SU-DHL-6 (cell line): ENCODE measurements at regions not wholly inside any gene's neighbourhood (a gene's known extent, or its start where the extent isn't known, plus 50 kb on each side); places are given as distances from the start of the nearest gene placed in this dataset.

Experiments
- H2AFZ ChIP-seq: fragments of 200-600 bp; sonication (generic); 2 replicates; pipeline ENCODE4 v1.6.1; 2014; ENCODE audit warnings: low read depth, mild to moderate bottlenecking, moderate library complexity, mixed read lengths, antibody characterized with exemption, low read length; ENCODE audit not compliant: severe bottlenecking
- H3F3A ChIP-seq: fragments of 200-600 bp; shearing (Covaris generic); 2 replicates; pipeline ENCODE4 v1.6.0; 2016; ENCODE audit warnings: antibody characterized with exemption, mild to moderate bottlenecking; ENCODE audit not compliant: insufficient read depth
- H3K27ac ChIP-seq: fragments of 200-600 bp; sonication (generic); 2 replicates; pipeline ENCODE4 v1.5.1; 2016; ENCODE audit warnings: low read depth, mild to moderate bottlenecking, low read length, moderate library complexity, mixed read lengths
- H3K27me3 ChIP-seq: fragments of 200-600 bp; sonication (generic), shearing (Covaris generic); 2 replicates; pipeline ENCODE4 v1.6.0; 2014; ENCODE audit warnings: mild to moderate bottlenecking, low read length
- H3K36me3 ChIP-seq: fragments of 200-600 bp; sonication (generic); 2 replicates; pipeline ENCODE4 v1.6.1; 2014; ENCODE audit warnings: mild to moderate bottlenecking, low read length, mixed read lengths
- H3K4me2 ChIP-seq: fragments of 300-600, 200-600 bp; shearing (Covaris generic), sonication (generic); 2 replicates; pipeline ENCODE4 v1.6.0; 2014; ENCODE audit warnings: low read length, low read depth, mild to moderate bottlenecking; ENCODE audit not compliant: poor library complexity, severe bottlenecking
- H3K4me3 ChIP-seq: fragments of 200-600 bp; sonication (generic); 2 replicates; pipeline ENCODE4 v1.5.1; 2014; ENCODE audit warnings: antibody characterized with exemption, low read length, mild to moderate bottlenecking, mixed read lengths; ENCODE audit not compliant: insufficient read depth, poor library complexity, severe bottlenecking
- H3K79me2 ChIP-seq: fragments of 200-600 bp; sonication (generic); 2 replicates; pipeline ENCODE4 v1.6.1; 2014; ENCODE audit warnings: mild to moderate bottlenecking, low read length, moderate library complexity; ENCODE audit not compliant: insufficient read depth
- H3K9ac ChIP-seq: fragments of 200-600 bp; sonication (generic); 2 replicates; pipeline ENCODE4 v1.7.0; 2014; ENCODE audit warnings: mild to moderate bottlenecking, low read length
- H3K9me2 ChIP-seq: fragments of 200-600 bp; sonication (generic); replicated peaks from 2 replicates; pipeline ENCODE4 v1.6.1; 2014; ENCODE audit warnings: low read length; ENCODE audit not compliant: insufficient read depth
- H3K9me3 ChIP-seq: fragments of 200-600 bp; sonication (generic); 2 replicates; pipeline ENCODE4 v1.6.1; 2014; ENCODE audit warnings: low read length, mixed read lengths; ENCODE audit not compliant: insufficient read depth
- H4K20me1 ChIP-seq: fragments of 200-600 bp; sonication (generic); 2 replicates; pipeline ENCODE4 v1.6.1; 2014; ENCODE audit warnings: low read depth, mild to moderate bottlenecking, antibody characterized with exemption, low read length, moderate library complexity, mixed read lengths
- EZH2phosphoT487 ChIP-seq: fragments of 200-600 bp; sonication (generic), shearing (Covaris generic); conservative IDR thresholded peaks from 2 replicates; pipeline ENCODE4 v1.6.1; 2018; ENCODE audit warnings: mild to moderate bottlenecking, antibody characterized with exemption, low read length, moderate library complexity, mixed read lengths
- TF ChIP-seq, protein P1 (sequence below): fragments of 200-600 bp; sonication (generic); IDR thresholded peaks from one replicate; pipeline ENCODE4 v1.5.1; 2017; ENCODE audit warnings: antibody characterized with exemption, mild to moderate bottlenecking, low read length, moderate library complexity; ENCODE audit not compliant: insufficient read depth, poor library complexity, severe bottlenecking

DNA sequence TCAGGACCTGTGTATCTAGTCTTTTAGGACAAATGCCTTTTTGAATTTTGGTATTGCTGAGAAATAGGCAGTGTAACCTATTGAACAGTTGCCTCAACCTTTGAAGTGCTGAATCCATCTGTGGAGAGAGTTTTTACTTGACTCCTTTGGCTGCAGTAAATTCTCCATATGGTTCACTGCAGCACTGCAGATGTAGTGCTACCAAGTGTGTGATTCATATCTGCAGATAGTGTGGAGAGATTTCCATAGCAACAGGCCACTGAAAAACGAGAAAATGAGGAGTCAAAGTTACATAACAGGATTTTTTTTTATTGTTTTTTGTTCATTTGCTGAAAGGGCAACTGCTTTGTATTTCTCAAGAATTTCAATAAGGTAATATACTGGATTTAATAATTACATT is 356.1 kb downstream of the RAB38 start:
- H3K27me3 ChIP-seq = no peaks in the 10 kb centered on the region
- H3K9me2 ChIP-seq = no peaks in the 10 kb centered on the region
- TF ChIP-seq, protein P1, sequence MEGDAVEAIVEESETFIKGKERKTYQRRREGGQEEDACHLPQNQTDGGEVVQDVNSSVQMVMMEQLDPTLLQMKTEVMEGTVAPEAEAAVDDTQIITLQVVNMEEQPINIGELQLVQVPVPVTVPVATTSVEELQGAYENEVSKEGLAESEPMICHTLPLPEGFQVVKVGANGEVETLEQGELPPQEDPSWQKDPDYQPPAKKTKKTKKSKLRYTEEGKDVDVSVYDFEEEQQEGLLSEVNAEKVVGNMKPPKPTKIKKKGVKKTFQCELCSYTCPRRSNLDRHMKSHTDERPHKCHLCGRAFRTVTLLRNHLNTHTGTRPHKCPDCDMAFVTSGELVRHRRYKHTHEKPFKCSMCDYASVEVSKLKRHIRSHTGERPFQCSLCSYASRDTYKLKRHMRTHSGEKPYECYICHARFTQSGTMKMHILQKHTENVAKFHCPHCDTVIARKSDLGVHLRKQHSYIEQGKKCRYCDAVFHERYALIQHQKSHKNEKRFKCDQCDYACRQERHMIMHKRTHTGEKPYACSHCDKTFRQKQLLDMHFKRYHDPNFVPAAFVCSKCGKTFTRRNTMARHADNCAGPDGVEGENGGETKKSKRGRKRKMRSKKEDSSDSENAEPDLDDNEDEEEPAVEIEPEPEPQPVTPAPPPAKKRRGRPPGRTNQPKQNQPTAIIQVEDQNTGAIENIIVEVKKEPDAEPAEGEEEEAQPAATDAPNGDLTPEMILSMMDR = no peak
- TF ChIP-seq EZH2phosphoT487 = no peak
- H2AFZ ChIP-seq = no peak overlapping the region
- H3K4me3 ChIP-seq = no peak overlapping the region
- H3F3A ChIP-seq = no peaks in the 10 kb centered on the region
- no peak overlapping the region for H3K4me2 ChIP-seq
- H3K27ac ChIP-seq = no peak overlapping the region
- no peak overlapping the region for H3K9ac ChIP-seq
- no peaks in the 10 kb centered on the region for H3K9me3 ChIP-seq
- no peaks in the 10 kb centered on the region for H4K20me1 ChIP-seq
- no peaks in the 10 kb centered on the region for H3K79me2 ChIP-seq
- no peaks in the 10 kb centered on the region for H3K36me3 ChIP-seq

DNA sequence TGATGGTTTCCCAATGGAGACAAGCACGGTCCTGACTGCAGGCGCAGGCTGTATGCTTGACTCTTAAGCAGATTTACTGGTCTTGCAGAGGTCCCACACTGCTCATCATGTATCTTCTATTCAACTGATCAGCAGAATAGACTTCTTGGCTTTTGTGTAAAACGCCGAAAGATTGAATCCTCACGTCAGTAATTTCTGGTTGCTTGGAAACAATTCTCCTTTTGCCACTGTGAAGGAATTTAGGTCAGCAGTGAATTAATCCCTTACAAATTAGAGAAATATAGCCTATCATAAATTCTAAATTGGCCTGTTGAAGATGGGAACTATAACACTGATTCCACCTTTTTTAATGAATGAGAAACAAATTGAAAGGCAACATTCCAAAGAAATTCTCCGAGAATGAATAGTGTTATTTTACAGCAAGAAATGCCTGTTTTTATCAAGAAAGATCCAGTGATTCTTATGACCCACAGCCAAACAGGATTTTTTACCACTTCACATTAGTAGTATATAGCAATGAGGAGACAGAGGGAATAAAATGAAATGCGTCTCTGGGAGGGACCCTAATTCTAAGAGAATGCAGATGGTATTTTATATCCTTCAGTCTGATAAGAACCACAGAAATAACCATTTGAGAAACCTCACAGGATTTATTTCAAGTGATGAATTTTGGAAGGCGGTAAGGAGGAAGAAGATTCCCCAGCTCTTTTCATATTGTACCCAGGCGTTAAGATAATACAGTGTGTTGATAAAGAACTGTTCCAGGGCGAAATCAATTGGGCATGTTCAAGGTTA is 362.5 kb downstream of the RAB38 start:
- Histone ChIP-seq H3K79me2 (no peaks in the 10 kb centered on the region), H3K4me3 (no peak overlapping the region)

GRCh38 chr11:87810486-87810885 is 364.8 kb downstream of the RAB38 start:
- no peak overlapping the region for H3K4me3 ChIP-seq
- H3K27me3 ChIP-seq = no peaks in the 10 kb centered on the region
- H2AFZ ChIP-seq = no peak overlapping the region
- no peaks in the 10 kb centered on the region for H3K9me2 ChIP-seq
- H3K4me2 ChIP-seq = no peak overlapping the region
- no peaks in the 10 kb centered on the region for H3K79me2 ChIP-seq
- H3K9me3 ChIP-seq = no peaks in the 10 kb centered on the region
- no peak overlapping the region for H3K27ac ChIP-seq
- no peak overlapping the region for H3K9ac ChIP-seq
- no peaks in the 10 kb centered on the region for H3K36me3 ChIP-seq
- TF ChIP-seq, protein P1 = no peak
- no peak for TF ChIP-seq EZH2phosphoT487
- no peaks in the 10 kb centered on the region for H3F3A ChIP-seq
- no peaks in the 10 kb centered on the region for H4K20me1 ChIP-seq

More for the DNA sequence above, 362.5 kb downstream of the RAB38 start:
- no peak overlapping the region for H2AFZ ChIP-seq
- no peak overlapping the region for H3K4me2 ChIP-seq
- TF ChIP-seq EZH2phosphoT487 = no peak
- TF ChIP-seq, protein P1 = no peak
- no peaks in the 10 kb centered on the region for H3K9me2 ChIP-seq
- no peak overlapping the region for H3K27ac ChIP-seq
- no peaks in the 10 kb centered on the region for H4K20me1 ChIP-seq
- H3K9ac ChIP-seq = no peak overlapping the region
- H3F3A ChIP-seq = no peaks in the 10 kb centered on the region
- H3K36me3 ChIP-seq = no peaks in the 10 kb centered on the region
- H3K9me3 ChIP-seq = no peaks in the 10 kb centered on the region
- no peaks in the 10 kb centered on the region for H3K27me3 ChIP-seq
